OCI-LY7 (cell line): ENCODE measurements at regions not wholly inside any gene's neighbourhood (a gene's known extent, or its start where the extent isn't known, plus 50 kb on each side); places are given as distances from the start of the nearest gene placed in this dataset.

Source experiments
- BruUV-seq: library from RNA; stranded (reverse); fragments of 400-500 nt; replicated peaks from 2 replicates; lab custom pipeline; 2021; lab: Mats Ljungman, UMichigan
- CTCF ChIA-PET: fragments of 300-600 bp; sonication (Branson Sonifier 250); formaldehyde crosslinking; loops from one replicate; lab custom pipeline; 2022; ENCODE audit warnings: antibody characterized with exemption; ENCODE audit not compliant: unreplicated experiment; lab: Charles Lee
- POLR2A ChIA-PET: fragments of 300-600 bp; sonication (Branson Sonifier 250); formaldehyde crosslinking; loops from one replicate; lab custom pipeline; 2022; ENCODE audit warnings: antibody characterized with exemption; lab: Charles Lee
- DNase-seq: peaks from one replicate; pipeline ENCODE4 v3.0.0-alpha.2; 2015; ENCODE audit warnings: low spot score
- H2AFZ ChIP-seq: fragments of 200-600 bp; sonication (generic), shearing (Covaris generic); 2 replicates; pipeline ENCODE4 v1.6.1; 2014; ENCODE audit warnings: mild to moderate bottlenecking, antibody characterized with exemption, low read length, moderate library complexity
- H3K27ac ChIP-seq: fragments of 200-600 bp; sonication (generic); 2 replicates; pipeline ENCODE4 v1.5.1; 2014; ENCODE audit warnings: mixed run types, low read depth, mild to moderate bottlenecking, moderate library complexity, low read length, inconsistent platforms; ENCODE audit not compliant: poor library complexity, severe bottlenecking
- H3K36me3 ChIP-seq: fragments of 200-600 bp; sonication (generic); 2 replicates; pipeline ENCODE4 v1.6.1; 2014; ENCODE audit warnings: mild to moderate bottlenecking, antibody characterized with exemption, low read length, moderate library complexity, mixed read lengths; ENCODE audit not compliant: insufficient read depth
- H3K4me1 ChIP-seq: fragments of 200-600 bp; sonication (generic); 2 replicates; pipeline ENCODE4 v1.5.1; 2014; ENCODE audit warnings: mild to moderate bottlenecking, low read length; ENCODE audit not compliant: insufficient read depth, poor library complexity, severe bottlenecking
- H3K4me2 ChIP-seq: fragments of 200-600 bp; sonication (generic); 2 replicates; pipeline ENCODE4 v1.6.1; 2014; ENCODE audit warnings: mild to moderate bottlenecking, low read length
- H3K4me3 ChIP-seq: fragments of 200-600 bp; sonication (generic); 2 replicates; pipeline ENCODE4 v1.5.1; 2014; ENCODE audit warnings: mild to moderate bottlenecking, low read depth, low read length; ENCODE audit not compliant: poor library complexity, severe bottlenecking
- H3K79me2 ChIP-seq: fragments of 200-600 bp; sonication (generic); 2 replicates; pipeline ENCODE4 v1.6.1; 2016; ENCODE audit warnings: low read depth, mild to moderate bottlenecking, low read length, moderate library complexity, mixed read lengths; ENCODE audit not compliant: insufficient read depth
- H3K9me2 ChIP-seq: fragments of 200-600 bp; sonication (generic); 2 replicates; pipeline ENCODE4 v1.6.1; 2016; ENCODE audit warnings: mild to moderate bottlenecking, low read length, mixed read lengths; ENCODE audit not compliant: insufficient read depth
- H3K9me3 ChIP-seq: fragments of 200-600 bp; sonication (generic); 2 replicates; pipeline ENCODE4 v1.6.1; 2014; ENCODE audit warnings: mild to moderate bottlenecking, mixed run types, low read length, mixed read lengths
- H4K20me1 ChIP-seq: fragments of 200-600 bp; sonication (generic); 2 replicates; pipeline ENCODE4 v1.6.1; 2014; ENCODE audit warnings: mild to moderate bottlenecking, antibody characterized with exemption, low read length, moderate library complexity, mixed read lengths; ENCODE audit not compliant: insufficient read depth
- EZH2phosphoT487 ChIP-seq: fragments of 200-600 bp; sonication (generic); IDR thresholded peaks from 2 replicates; pipeline ENCODE4 v1.6.1; 2018; ENCODE audit warnings: low read depth, borderline replicate concordance, mild to moderate bottlenecking, mixed run types, antibody characterized with exemption, low read length, moderate library complexity, mixed read lengths
- intact Hi-C: fragments of 100-400 bp; cut with micrococcal nuclease; formaldehyde crosslinking; loops from one replicate; pipeline ENCODE4 v1.10.0; 2022; ENCODE audit not compliant: unreplicated experiment
- TF ChIP-seq, protein P1 (sequence below): fragments of 200-600 bp; sonication (generic); conservative IDR thresholded peaks from 2 replicates; pipeline ENCODE4 v1.5.1; 2014; ENCODE audit warnings: mild to moderate bottlenecking, antibody characterized with exemption, low read length, moderate library complexity, mixed read lengths

DNA sequence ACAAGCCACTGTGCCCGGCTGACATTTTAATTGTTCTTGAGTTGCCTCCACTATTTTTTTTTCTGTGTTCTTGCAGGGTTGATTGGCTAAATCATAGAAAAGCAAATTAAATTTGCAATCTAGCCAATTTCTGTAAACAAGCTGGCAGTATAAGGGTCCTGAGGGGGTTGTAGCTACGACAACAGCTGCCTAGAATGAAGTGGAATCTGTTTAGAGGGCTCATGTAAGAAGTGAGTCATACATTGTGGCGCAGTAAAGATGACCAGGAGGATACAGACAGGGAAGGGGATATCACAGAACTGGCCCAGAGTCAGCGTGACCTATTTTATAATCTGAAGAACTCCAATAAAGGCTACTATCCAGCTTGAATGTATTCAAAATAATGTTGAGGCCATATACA, 82.2 kb upstream of the TLE1 start:
- H3K9me2 ChIP-seq, result no peaks in the 10 kb centered on the region
- no peaks in the 10 kb centered on the region for H3K4me1 ChIP-seq
- H3K79me2 ChIP-seq, result no peaks in the 10 kb centered on the region
- TF ChIP-seq, protein P1, sequence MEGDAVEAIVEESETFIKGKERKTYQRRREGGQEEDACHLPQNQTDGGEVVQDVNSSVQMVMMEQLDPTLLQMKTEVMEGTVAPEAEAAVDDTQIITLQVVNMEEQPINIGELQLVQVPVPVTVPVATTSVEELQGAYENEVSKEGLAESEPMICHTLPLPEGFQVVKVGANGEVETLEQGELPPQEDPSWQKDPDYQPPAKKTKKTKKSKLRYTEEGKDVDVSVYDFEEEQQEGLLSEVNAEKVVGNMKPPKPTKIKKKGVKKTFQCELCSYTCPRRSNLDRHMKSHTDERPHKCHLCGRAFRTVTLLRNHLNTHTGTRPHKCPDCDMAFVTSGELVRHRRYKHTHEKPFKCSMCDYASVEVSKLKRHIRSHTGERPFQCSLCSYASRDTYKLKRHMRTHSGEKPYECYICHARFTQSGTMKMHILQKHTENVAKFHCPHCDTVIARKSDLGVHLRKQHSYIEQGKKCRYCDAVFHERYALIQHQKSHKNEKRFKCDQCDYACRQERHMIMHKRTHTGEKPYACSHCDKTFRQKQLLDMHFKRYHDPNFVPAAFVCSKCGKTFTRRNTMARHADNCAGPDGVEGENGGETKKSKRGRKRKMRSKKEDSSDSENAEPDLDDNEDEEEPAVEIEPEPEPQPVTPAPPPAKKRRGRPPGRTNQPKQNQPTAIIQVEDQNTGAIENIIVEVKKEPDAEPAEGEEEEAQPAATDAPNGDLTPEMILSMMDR, result no peak
- no peak for TF ChIP-seq EZH2phosphoT487
- H3K4me3 ChIP-seq, result no peak overlapping the region
- POLR2A ChIA-PET, result interaction anchor here (0.6 to 0.7 kb wide), 2 partner anchors 32 to 63 kb away, joined by 3 read pairs; no protein-coding TSS in a partner anchor
- intact Hi-C loops, result no loop called here
- H3K36me3 ChIP-seq, result no peaks in the 10 kb centered on the region
- no peaks in the 10 kb centered on the region for H3K9me3 ChIP-seq
- no TSS peak for BruUV-seq
- CTCF ChIA-PET, result no interaction called here
- H3K27ac ChIP-seq, result no peak overlapping the region
- no peak for DNase-seq
- H3K4me2 ChIP-seq, result no peak overlapping the region
- no peak overlapping the region for H2AFZ ChIP-seq
- H4K20me1 ChIP-seq, result no peaks in the 10 kb centered on the region

DNA sequence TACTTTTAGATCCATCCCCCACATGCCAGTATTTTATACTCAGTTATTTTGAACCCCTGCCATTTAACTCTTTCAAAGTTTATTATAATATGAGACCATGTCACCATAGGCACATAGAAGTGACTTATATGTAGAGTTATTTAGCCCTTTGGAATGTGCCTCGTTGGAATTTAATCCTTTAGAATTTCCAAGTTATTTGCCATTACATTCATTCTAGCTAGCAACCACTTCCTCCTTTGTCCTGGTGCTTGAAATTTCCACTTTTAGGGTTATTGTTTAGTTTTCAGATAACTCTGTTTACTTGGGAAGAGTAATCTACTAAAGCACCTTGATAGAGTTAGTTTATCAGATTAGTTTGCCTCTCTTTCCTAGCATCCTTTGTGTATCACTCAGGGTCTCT, 82.8 kb upstream of the TLE1 start:
- H3K9me3 ChIP-seq, result no peaks in the 10 kb centered on the region
- POLR2A ChIA-PET, result no interaction called here
- no peak overlapping the region for H2AFZ ChIP-seq
- CTCF ChIA-PET, result no interaction called here
- intact Hi-C loops, result no loop called here
- no peak overlapping the region for H3K4me3 ChIP-seq
- H3K79me2 ChIP-seq, result no peaks in the 10 kb centered on the region
- H3K27ac ChIP-seq, result no peak overlapping the region
- H3K4me2 ChIP-seq, result no peak overlapping the region
- BruUV-seq, result no TSS peak
- no peak for DNase-seq
- H3K4me1 ChIP-seq, result no peaks in the 10 kb centered on the region
- TF ChIP-seq, protein P1, result no peak
- no peak for TF ChIP-seq EZH2phosphoT487
- H4K20me1 ChIP-seq, result no peaks in the 10 kb centered on the region
- H3K9me2 ChIP-seq, result no peaks in the 10 kb centered on the region
- H3K36me3 ChIP-seq, result no peaks in the 10 kb centered on the region

DNA sequence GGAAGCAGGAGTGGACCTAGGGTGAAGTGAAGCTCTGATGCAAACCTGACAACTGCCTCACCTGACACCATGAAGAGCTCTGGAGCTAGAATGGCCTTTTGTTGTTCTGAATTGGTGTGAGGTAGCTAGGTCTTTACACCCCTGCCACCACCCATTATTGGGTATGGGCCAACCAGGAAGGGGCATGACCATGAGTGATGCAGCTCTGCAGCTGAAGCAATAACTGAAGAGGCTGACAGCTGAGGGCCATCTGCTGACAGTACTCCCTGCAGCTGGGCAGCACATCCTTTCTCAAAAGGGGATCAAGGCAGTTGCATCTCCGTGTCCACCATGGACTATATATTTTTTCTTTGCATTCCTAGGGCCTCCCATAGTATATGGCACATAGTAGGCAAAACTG, 87.0 kb upstream of the TLE1 start:
- no peak overlapping the region for H3K4me3 ChIP-seq
- ChIA-PET CTCF (no interaction called here), POLR2A (interaction anchor here (0.6 to 1.1 kb wide), 2 partner anchors 78 to 79 kb away, joined by 3 read pairs; no protein-coding TSS in a partner anchor)
- intact Hi-C loops, result no loop called here
- no peaks in the 10 kb centered on the region for H3K79me2 ChIP-seq
- no peaks in the 10 kb centered on the region for H3K9me3 ChIP-seq
- TF ChIP-seq, protein P1, result no peak
- TF ChIP-seq EZH2phosphoT487, result no peak
- H3K27ac ChIP-seq, result no peak overlapping the region
- H2AFZ ChIP-seq, result no peak overlapping the region
- BruUV-seq, result no TSS peak
- no peak for DNase-seq
- no peaks in the 10 kb centered on the region for H3K4me1 ChIP-seq
- no peaks in the 10 kb centered on the region for H3K9me2 ChIP-seq
- no peak overlapping the region for H3K4me2 ChIP-seq
- no peaks in the 10 kb centered on the region for H4K20me1 ChIP-seq
- H3K36me3 ChIP-seq, result no peaks in the 10 kb centered on the region
